IMR-90 (cell line): ENCODE measurements at regions not wholly inside any gene's neighbourhood (a gene's known extent, or its start where the extent isn't known, plus 50 kb on each side); places are given as distances from the start of the nearest gene placed in this dataset.

ENCODE experiments used
- ATAC-seq: fragments of 200-7000 bp; cut with Tn5 transposase; 2 replicates; pipeline ENCODE4 v1.9.1; 2020; ENCODE audit warnings: low read depth, mild to moderate bottlenecking, moderate library complexity
- BruUV-seq: library from RNA; stranded (reverse); fragments of 400-500 nt; replicated peaks from 2 replicates; lab custom pipeline; 2021; lab: Mats Ljungman, UMichigan
- CTCF ChIA-PET: fragments of 300-600 bp; formaldehyde crosslinking; extraction: SDS; loops from one replicate; lab custom pipeline; 2021; ENCODE audit warnings: antibody characterized with exemption; lab: Yijun Ruan, JAX
- POLR2A ChIA-PET: fragments of 300-600 bp; sonication (Branson Sonifier 250); formaldehyde crosslinking; loops from one replicate; lab custom pipeline; 2022; ENCODE audit warnings: antibody characterized with exemption; ENCODE audit not compliant: unreplicated experiment; lab: Charles Lee
- DNase-seq: peaks from one replicate; pipeline ENCODE4 v3.0.0; 2013
- H2AFZ ChIP-seq: replicated peaks from 2 replicates; pipeline ENCODE3; 2013; ENCODE audit warnings: low read length, mild to moderate bottlenecking; ENCODE audit not compliant: poor library complexity
- H2AK5ac ChIP-seq: 2 replicates; pipeline ENCODE4 v1.6.1; 2013; ENCODE audit warnings: low read depth, low read length, inconsistent platforms
- H2AK9ac ChIP-seq: replicated peaks from 2 replicates; pipeline ENCODE3; 2013; ENCODE audit warnings: mild to moderate bottlenecking, low read depth, low read length, moderate library complexity; ENCODE audit not compliant: poor library complexity
- H2BK120ac ChIP-seq: 2 replicates; pipeline ENCODE4 v1.6.1; 2013; ENCODE audit warnings: low read depth, low read length, inconsistent platforms
- H2BK15ac ChIP-seq: 3 replicates; pipeline ENCODE4 v1.6.1; 2013; ENCODE audit warnings: low read depth, low read length, inconsistent platforms
- H2BK20ac ChIP-seq: 2 replicates; pipeline ENCODE4 v1.6.1; 2013; ENCODE audit warnings: low read depth, mild to moderate bottlenecking, inconsistent platforms, low read length, moderate library complexity
- H2BK5ac ChIP-seq: 2 replicates; pipeline ENCODE4 v1.6.1; 2013; ENCODE audit warnings: mild to moderate bottlenecking, low read depth, low read length, inconsistent platforms; ENCODE audit not compliant: poor library complexity, severe bottlenecking
- H3K14ac ChIP-seq: replicated peaks from 2 replicates; pipeline ENCODE4 v1.6.1; 2013; ENCODE audit warnings: low read depth, low read length, inconsistent platforms
- H3K18ac ChIP-seq: 2 replicates; pipeline ENCODE4 v1.6.1; 2013; ENCODE audit warnings: low read depth, low read length, control low read depth
- H3K23ac ChIP-seq: 2 replicates; pipeline ENCODE4 v1.6.1; 2013; ENCODE audit warnings: low read depth, low read length, inconsistent platforms
- H3K27ac ChIP-seq: 2 replicates; pipeline ENCODE4 v1.5.1; 2013; ENCODE audit warnings: mild to moderate bottlenecking, control low read depth, low read length; ENCODE audit not compliant: insufficient read depth
- H3K27me3 ChIP-seq: 2 replicates; pipeline ENCODE4 v1.6.1; 2013; ENCODE audit warnings: low read length; ENCODE audit not compliant: control insufficient read depth, insufficient read depth
- H3K36me3 ChIP-seq: 2 replicates; pipeline ENCODE4 v1.6.1; 2013; ENCODE audit warnings: low read length, mixed read lengths; ENCODE audit not compliant: control insufficient read depth, insufficient read depth
- H3K4ac ChIP-seq: 2 replicates; pipeline ENCODE4 v1.6.1; 2013; ENCODE audit warnings: low read depth, low read length, inconsistent platforms
- H3K4me1 ChIP-seq: 2 replicates; pipeline ENCODE4 v1.6.1; 2013; ENCODE audit warnings: low read length, mixed read lengths; ENCODE audit not compliant: control insufficient read depth, insufficient read depth
- H3K4me2 ChIP-seq: 2 replicates; pipeline ENCODE4 v1.6.1; 2013; ENCODE audit warnings: low read depth, mild to moderate bottlenecking, control low read depth, low read length, moderate library complexity
- H3K4me3 ChIP-seq: 2 replicates; pipeline ENCODE4 v1.5.1; 2013; ENCODE audit warnings: low read depth, mild to moderate bottlenecking, control low read depth, low read length, moderate library complexity; ENCODE audit not compliant: insufficient read depth
- H3K56ac ChIP-seq: 2 replicates; pipeline ENCODE4 v1.6.1; 2013; ENCODE audit warnings: low read length, inconsistent platforms; ENCODE audit not compliant: insufficient read depth; ENCODE audit errors: extremely low read depth
- H3K79me1 ChIP-seq, 2 experiments: 2 replicates each; pipeline ENCODE4 v1.6.1; 2013; ENCODE audit warnings: low read length in 2 of 2, inconsistent platforms in 1 of 2, low read depth in 1 of 2
- H3K9ac ChIP-seq: 2 replicates; pipeline ENCODE4 v1.6.1; 2013; ENCODE audit warnings: low read depth, low read length, control low read depth
- H3K9me1 ChIP-seq: 2 replicates; pipeline ENCODE4 v1.6.1; 2013; ENCODE audit warnings: low read length, inconsistent platforms; ENCODE audit not compliant: insufficient read depth
- H3K9me3 ChIP-seq: 2 replicates; pipeline ENCODE4 v1.6.1; 2013; ENCODE audit warnings: low read length; ENCODE audit not compliant: control insufficient read depth, insufficient read depth
- H4K20me1 ChIP-seq: 2 replicates; pipeline ENCODE4 v1.6.1; 2013; ENCODE audit warnings: low read length, inconsistent platforms; ENCODE audit not compliant: insufficient read depth
- H4K5ac ChIP-seq: 2 replicates; pipeline ENCODE4 v1.6.1; 2013; ENCODE audit warnings: mild to moderate bottlenecking, low read depth, low read length, control low read depth
- H4K8ac ChIP-seq, 2 experiments: 2 replicates each; pipeline ENCODE4 v1.6.1; 2013; ENCODE audit warnings: low read depth in 2 of 2, low read length in 2 of 2, control low read depth in 1 of 2, inconsistent platforms in 1 of 2
- H4K91ac ChIP-seq: 2 replicates; pipeline ENCODE4 v1.6.1; 2013; ENCODE audit warnings: low read depth, low read length, inconsistent platforms; ENCODE audit not compliant: insufficient read depth
- NFE2L2 ChIP-seq: fragments of 150-350 bp; IDR thresholded peaks from 2 replicates; pipeline ENCODE4 v1.6.1; 2016; ENCODE audit warnings: low read depth, mild to moderate bottlenecking, low read length
- USF2 ChIP-seq: fragments of 150-350 bp; IDR thresholded peaks from 2 replicates; pipeline ENCODE4 v1.6.1; 2017; ENCODE audit warnings: mild to moderate bottlenecking, antibody characterized with exemption, low read length, low read depth
- WGBS, 2 experiments: methylation state at CpG; one replicate each; pipeline versions ENCODE4 v1.1.5 to v1.1.7; 2013; ENCODE audit warnings: missing lambda C conversion rate in 2 of 2; ENCODE audit not compliant: insufficient read length in 1 of 2; ENCODE audit errors: extremely low coverage in 2 of 2; 5-methylcytosine and 5-hydroxymethylcytosine counted together
- dilution Hi-C: fragments of 300-500 bp; cut with HindIII; formaldehyde crosslinking; loops from one replicate; pipeline ENCODE4 v1.14.3; 2018; ENCODE audit warnings: low sequenced_read_pairs; ENCODE audit not compliant: unreplicated experiment
- in situ Hi-C: fragments of 300-500 bp; cut with MboI; formaldehyde crosslinking; loops from 3 replicates; pipeline ENCODE4 v1.14.3; 2019; ENCODE audit warnings: low sequenced_read_pairs, inconsistent platforms, mixed read lengths
- intact Hi-C: fragments of 100-400 bp; cut with micrococcal nuclease; formaldehyde crosslinking; loops from 2 replicates; pipeline ENCODE4 v1.10.0; 2022

- Histone ChIP-seq H4K5ac (no peak overlapping the region), H2AFZ (no peak overlapping the region)
Observed at GRCh38 chr12:123067654-123068053, 83.2 kb downstream of the PITPNM2 start.

More at GRCh38 chr12:123067654-123068053, 83.2 kb downstream of the PITPNM2 start:
- no peak overlapping the region for H3K4me2 ChIP-seq
- no peak overlapping the region for H3K23ac ChIP-seq
- no peak for TF ChIP-seq USF2
- no peak for TF ChIP-seq NFE2L2
- peaks cover 1% of the 10 kb centered on the region; the same call in 1 of the 2 replicates for H3K36me3 ChIP-seq
- H3K18ac ChIP-seq, result no peak overlapping the region
- intact Hi-C loops, result no loop called here
- no peaks in the 10 kb centered on the region for H3K9me3 ChIP-seq
- no peak overlapping the region for H4K8ac ChIP-seq
- H3K4ac ChIP-seq, result no peak overlapping the region
- no peak overlapping the region for H4K91ac ChIP-seq
- H3K4me1 ChIP-seq, result peaks cover 14% of the 10 kb centered on the region
- no peak overlapping the region for H3K27ac ChIP-seq
- BruUV-seq, result no TSS peak
- in situ Hi-C loops, result no loop called here
- no peak overlapping the region for H2BK5ac ChIP-seq
- H2BK20ac ChIP-seq, result no peak overlapping the region
- DNase-seq (no peak), ATAC-seq (no peak)
- CTCF ChIA-PET, result no interaction called here
- peaks cover 4 to 18% of the 10 kb centered on the region in 2 experiments; a peak in 3 of 4 replicates for H3K79me1 ChIP-seq
- WGBS, 2 experiments, result 92% methylated on average over 2 of the region's 5 CpGs; no CpG with 5 or more reads in 1 of the 2 experiments
- no peak overlapping the region for H3K56ac ChIP-seq
- no peaks in the 10 kb centered on the region for H3K27me3 ChIP-seq
- no peak overlapping the region for H3K9ac ChIP-seq
- peaks cover 35% of the 10 kb centered on the region for H4K20me1 ChIP-seq
- no peak overlapping the region for H2BK120ac ChIP-seq
- no peak overlapping the region for H3K4me3 ChIP-seq
- H2AK5ac ChIP-seq, result no peak overlapping the region
- dilution Hi-C loops, result no loop called here
- H2AK9ac ChIP-seq, result no peak overlapping the region
- H3K9me1 ChIP-seq, result peaks cover 27% of the 10 kb centered on the region
- POLR2A ChIA-PET, result no interaction called here
- no peak overlapping the region for H2BK15ac ChIP-seq
- H3K14ac ChIP-seq, result no peak overlapping the region
